Testis (tissue), 2 donors: ENCODE measurements at regions not wholly inside any gene's neighbourhood (a gene's known extent, or its start where the extent isn't known, plus 50 kb on each side); places are given as distances from the start of the nearest gene placed in this dataset.

Experiments used
- DNase-seq: peaks from one replicate; pipeline ENCODE4 v3.0.0-alpha.2; 2019
- H3K27ac ChIP-seq, 2 donors: fragments of 200-600 bp; sonication (generic); one replicate each; pipeline ENCODE4 v1.5.1; 2019
- H3K27me3 ChIP-seq: fragments of 200-600 bp; sonication (generic); one replicate; pipeline ENCODE4 v1.5.1; 2019
- H3K36me3 ChIP-seq: fragments of 200-600 bp; sonication (generic); one replicate; pipeline ENCODE4 v1.5.1; 2017; ENCODE audit warnings: low read depth; ENCODE audit errors: missing control alignments
- H3K4me1 ChIP-seq: fragments of 200-600 bp; sonication (generic); one replicate; pipeline ENCODE4 v1.5.1; 2019
- H3K4me3 ChIP-seq, 2 donors: fragments of 200-600 bp; sonication (generic); one replicate each; pipeline ENCODE4 v1.5.1; 2017 to 2019
- H3K9me3 ChIP-seq: fragments of 200-600 bp; sonication (generic); one replicate; pipeline ENCODE4 v1.5.1; 2017
- POLR2A ChIP-seq: fragments of 450-650 bp; IDR thresholded peaks from one replicate; pipeline ENCODE4 v1.6.1; 2017; ENCODE audit warnings: antibody characterized with exemption, mild to moderate bottlenecking, moderate library complexity
- WGBS, 2 donors: methylation state at CpG; one replicate each; pipeline ENCODE4 v1.1.5; 2018; 5-methylcytosine and 5-hydroxymethylcytosine counted together
- intact Hi-C: fragments of 100-400 bp; cut with DNase I; formaldehyde crosslinking; loops from one replicate; pipeline ENCODE4 v1.15.1; 2023; ENCODE audit warnings: low total_unique reads
- TF ChIP-seq, protein P1 (sequence below), 3 experiments: fragments of 450-650 bp in 2 of 3; fragments of 200-600 bp in 1 of 3; sonication (generic) in 1 of 3; IDR thresholded peaks; one replicate each; pipeline ENCODE4 v1.5.1; 2016 to 2019; ENCODE audit warnings: antibody characterized with exemption in 3 of 3, mild to moderate bottlenecking in 2 of 3, moderate library complexity in 1 of 3

DNA sequence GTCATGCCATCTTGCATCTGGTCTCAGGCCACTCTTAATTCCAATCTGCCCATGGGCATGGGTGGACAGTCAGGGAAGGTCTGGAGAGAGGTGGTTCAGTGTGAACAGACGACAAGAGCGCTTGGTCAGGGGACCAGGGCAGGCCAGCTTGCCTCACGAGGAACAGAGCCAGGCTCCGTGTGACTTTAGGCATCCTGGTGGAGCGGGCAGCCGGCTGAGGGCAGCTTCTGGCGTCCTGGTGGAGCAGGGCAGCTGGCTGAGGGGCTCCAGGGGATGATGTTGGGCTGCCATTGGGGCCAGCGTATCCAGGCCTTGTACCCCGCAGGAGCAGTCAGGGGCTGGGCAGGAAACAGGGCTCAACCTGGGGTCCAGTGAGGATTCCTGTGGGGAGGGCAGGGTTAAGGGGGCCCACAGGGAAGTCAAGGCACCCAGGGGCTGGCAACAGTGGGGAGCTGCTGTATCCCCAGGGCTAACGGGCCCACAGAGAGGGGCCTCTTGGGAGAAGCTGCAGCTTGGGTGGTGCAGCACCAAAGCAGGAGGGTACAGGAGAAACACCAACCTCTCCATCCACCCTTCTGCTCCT, 197.9 kb upstream of the TWIST2 start:
- WGBS, 2 donors, result 94 to 95% methylated on average over 6 to 10 of the region's 10 CpGs
- no peak for DNase-seq
- no peaks in the 10 kb centered on the region for H3K4me1 ChIP-seq

DNA sequence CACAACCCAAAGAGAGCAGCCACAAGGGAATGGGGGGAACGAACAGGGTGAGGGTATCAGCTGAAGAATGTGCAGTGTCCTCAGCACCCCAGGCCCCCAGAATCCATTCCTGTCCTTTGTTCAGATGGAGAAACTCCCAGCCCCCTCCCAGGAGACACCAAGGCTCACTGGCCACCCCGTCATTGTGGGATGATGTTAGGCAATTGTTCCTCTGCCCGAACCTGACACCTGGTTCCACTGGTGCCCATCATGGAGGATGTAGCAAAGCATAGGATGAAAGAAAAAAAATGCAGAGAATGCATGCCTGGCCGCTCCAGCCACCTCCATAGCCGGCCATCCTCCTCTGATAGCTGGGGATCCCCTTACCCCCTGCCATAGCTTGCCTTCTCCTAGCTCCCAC, 197.3 kb upstream of the TWIST2 start:
- TF ChIP-seq POLR2A, result no peak
- TF ChIP-seq, protein P1, sequence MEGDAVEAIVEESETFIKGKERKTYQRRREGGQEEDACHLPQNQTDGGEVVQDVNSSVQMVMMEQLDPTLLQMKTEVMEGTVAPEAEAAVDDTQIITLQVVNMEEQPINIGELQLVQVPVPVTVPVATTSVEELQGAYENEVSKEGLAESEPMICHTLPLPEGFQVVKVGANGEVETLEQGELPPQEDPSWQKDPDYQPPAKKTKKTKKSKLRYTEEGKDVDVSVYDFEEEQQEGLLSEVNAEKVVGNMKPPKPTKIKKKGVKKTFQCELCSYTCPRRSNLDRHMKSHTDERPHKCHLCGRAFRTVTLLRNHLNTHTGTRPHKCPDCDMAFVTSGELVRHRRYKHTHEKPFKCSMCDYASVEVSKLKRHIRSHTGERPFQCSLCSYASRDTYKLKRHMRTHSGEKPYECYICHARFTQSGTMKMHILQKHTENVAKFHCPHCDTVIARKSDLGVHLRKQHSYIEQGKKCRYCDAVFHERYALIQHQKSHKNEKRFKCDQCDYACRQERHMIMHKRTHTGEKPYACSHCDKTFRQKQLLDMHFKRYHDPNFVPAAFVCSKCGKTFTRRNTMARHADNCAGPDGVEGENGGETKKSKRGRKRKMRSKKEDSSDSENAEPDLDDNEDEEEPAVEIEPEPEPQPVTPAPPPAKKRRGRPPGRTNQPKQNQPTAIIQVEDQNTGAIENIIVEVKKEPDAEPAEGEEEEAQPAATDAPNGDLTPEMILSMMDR (IDR thresholded peaks at IDR 0.05), result no peak
- WGBS, 2 donors, result 91 to 92% methylated on average over 5 of the region's 5 CpGs

More for the DNA sequence above, 197.9 kb upstream of the TWIST2 start:
- intact Hi-C loops, result no loop called here
- no peak for TF ChIP-seq POLR2A
- TF ChIP-seq, protein P1 (IDR thresholded peaks at IDR 0.05), result no peak
- Histone ChIP-seq H3K27ac (no peak overlapping the region), H3K27me3 (no peaks in the 10 kb centered on the region), H3K4me3 (no peak overlapping the region), H3K36me3 (no peaks in the 10 kb centered on the region), H3K9me3 (no peaks in the 10 kb centered on the region)

DNA sequence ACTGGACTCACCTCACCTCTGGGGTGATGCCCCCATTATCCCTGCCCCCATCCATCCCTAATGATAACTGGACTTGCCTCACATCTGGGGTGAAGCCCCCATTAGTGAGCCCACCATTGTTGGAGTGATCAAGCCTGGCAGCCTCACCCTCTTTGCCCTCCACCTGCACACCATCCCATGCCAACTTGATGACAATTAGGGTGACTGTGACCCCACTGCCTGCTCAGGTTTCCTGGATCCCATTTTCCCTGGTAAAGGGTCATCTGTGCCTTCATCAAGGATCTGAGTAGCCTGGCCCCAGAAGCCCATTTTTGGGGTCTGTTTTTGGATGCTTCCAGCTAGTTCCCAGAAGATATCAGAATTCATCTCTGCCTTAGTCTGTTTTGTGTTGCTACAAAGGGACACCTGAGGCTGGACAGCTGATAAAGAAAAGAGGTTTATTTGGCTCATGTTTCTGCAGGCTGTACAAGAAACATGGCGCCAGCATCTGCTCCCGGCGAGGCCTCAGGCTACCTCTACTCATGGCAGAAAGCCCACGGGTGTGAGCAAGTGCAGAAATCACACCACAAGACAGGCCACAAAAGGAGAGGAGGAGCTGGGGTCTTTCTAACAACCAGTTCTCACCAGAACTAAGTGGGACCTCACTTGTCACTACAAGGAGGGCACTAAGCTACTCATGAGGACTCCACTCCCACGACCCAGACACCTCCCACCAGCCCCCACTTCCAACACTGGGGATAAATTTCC, 196.4 kb upstream of the TWIST2 start:
- intact Hi-C loops, result no loop called here
- Histone ChIP-seq H3K36me3 (no peaks in the 10 kb centered on the region), H3K4me1 (no peaks in the 10 kb centered on the region), H3K27ac (no peak overlapping the region), H3K27me3 (no peaks in the 10 kb centered on the region), H3K4me3 (no peak overlapping the region), H3K9me3 (no peaks in the 10 kb centered on the region)
- no peak for DNase-seq
- 77% methylated on average over 4 to 5 of the region's 5 CpGs for WGBS, 2 donors
- TF ChIP-seq, protein P1 (IDR thresholded peaks at IDR 0.05), result no peak
- TF ChIP-seq POLR2A, result no peak

More for the DNA sequence above, 197.3 kb upstream of the TWIST2 start:
- H3K4me1 ChIP-seq, result no peaks in the 10 kb centered on the region
- no peak overlapping the region for H3K4me3 ChIP-seq
- H3K27ac ChIP-seq, result no peak overlapping the region
- H3K9me3 ChIP-seq, result no peaks in the 10 kb centered on the region
- DNase-seq, result no peak
- intact Hi-C loops, result no loop called here
- no peaks in the 10 kb centered on the region for H3K36me3 ChIP-seq
- no peaks in the 10 kb centered on the region for H3K27me3 ChIP-seq

DNA sequence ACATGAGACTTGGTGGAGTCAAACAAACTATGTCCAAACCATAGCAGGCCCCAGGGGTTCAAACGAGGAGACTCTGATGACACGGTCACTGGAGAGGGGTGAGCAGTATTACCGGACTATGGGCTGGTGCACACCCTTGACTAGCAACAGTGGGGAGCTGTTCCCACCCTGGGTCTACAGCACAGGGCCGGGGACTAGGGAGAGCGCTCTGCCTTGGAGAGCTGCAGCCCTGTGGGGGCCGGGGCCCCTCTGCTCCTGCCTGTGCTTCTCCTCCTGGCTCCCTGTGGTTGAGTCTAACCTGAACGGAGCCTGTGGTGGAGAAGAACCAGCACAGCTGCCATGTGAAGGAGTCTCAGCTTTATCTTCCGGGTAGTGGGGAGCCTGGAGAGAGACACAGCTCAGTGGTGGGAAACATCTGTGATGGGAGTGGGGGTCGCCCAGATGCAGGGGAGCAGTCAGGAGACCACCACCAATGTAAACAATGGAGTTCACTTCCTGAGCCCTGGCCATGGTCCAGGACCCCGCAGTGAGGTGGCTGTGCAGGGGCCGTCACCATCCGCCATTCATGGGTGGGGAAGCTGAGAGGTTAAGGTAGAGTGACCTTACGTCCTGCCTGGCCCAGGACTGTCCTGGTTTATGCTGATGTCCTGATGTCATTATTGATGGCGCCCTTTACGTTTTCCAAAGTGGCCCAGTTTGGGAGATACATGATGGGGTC, 195.7 kb upstream of the TWIST2 start:
- Histone ChIP-seq H3K27ac (no peak overlapping the region), H3K36me3 (no peaks in the 10 kb centered on the region), H3K9me3 (no peaks in the 10 kb centered on the region), H3K4me3 (no peak overlapping the region), H3K27me3 (no peaks in the 10 kb centered on the region), H3K4me1 (no peaks in the 10 kb centered on the region)
- no peak for TF ChIP-seq POLR2A
- TF ChIP-seq, protein P1 (IDR thresholded peaks at IDR 0.05), result no peak
- intact Hi-C loops, result no loop called here
- 94 to 95% methylated on average over 13 to 15 of the region's 15 CpGs for WGBS, 2 donors
- DNase-seq, result no peak
